GM23338 (cell line): ENCODE measurements at regions not wholly inside any gene's neighbourhood (a gene's known extent, or its start where the extent isn't known, plus 50 kb on each side); places are given as distances from the start of the nearest gene placed in this dataset.

Source experiments
- ATAC-seq: fragments of 200-7000 bp; cut with Tn5 transposase; 3 replicates; pipeline ENCODE4 v1.9.1; 2020
- DNase-seq: peaks from one replicate; pipeline ENCODE4 v3.0.0-alpha.2; 2015; ENCODE audit warnings: low spot score
- H2AFZ ChIP-seq: fragments of 200-600 bp; sonication (generic); 2 replicates; pipeline ENCODE4 v1.8.0; 2016; ENCODE audit warnings: antibody characterized with exemption, mild to moderate bottlenecking, moderate library complexity
- H3F3A ChIP-seq: fragments of 200-600 bp; sonication (generic); replicated peaks from 2 replicates; pipeline ENCODE4 v1.8.0; 2017; ENCODE audit warnings: antibody characterized with exemption, mixed run types, low read depth
- H3K27ac ChIP-seq: fragments of 200-600 bp; sonication (generic); 2 replicates; pipeline ENCODE4 v1.6.1; 2016; ENCODE audit warnings: low read depth
- H3K27me3 ChIP-seq: fragments of 200-600 bp; sonication (generic); 2 replicates; pipeline ENCODE4 v1.8.0; 2016; ENCODE audit warnings: mild to moderate bottlenecking, mixed run types, moderate library complexity; ENCODE audit not compliant: insufficient read depth
- H3K36me3 ChIP-seq: fragments of 200-600 bp; sonication (generic); 2 replicates; pipeline ENCODE4 v1.8.0; 2016; ENCODE audit warnings: mild to moderate bottlenecking; ENCODE audit not compliant: insufficient read depth
- H3K4me1 ChIP-seq: fragments of 200-600 bp; sonication (generic); 2 replicates; pipeline ENCODE4 v1.8.0; 2016; ENCODE audit warnings: mild to moderate bottlenecking, moderate library complexity; ENCODE audit not compliant: insufficient read depth
- H3K4me2 ChIP-seq: fragments of 200-600 bp; sonication (generic); 2 replicates; pipeline ENCODE4 v1.7.1; 2017; ENCODE audit warnings: mixed run types
- H3K4me3 ChIP-seq: fragments of 200-600 bp; sonication (generic); 2 replicates; pipeline ENCODE4 v1.6.1; 2016; ENCODE audit warnings: mixed run types
- H3K79me2 ChIP-seq: fragments of 200-600 bp; sonication (generic); replicated peaks from 2 replicates; pipeline ENCODE4 v1.8.0; 2017; ENCODE audit warnings: mild to moderate bottlenecking; ENCODE audit not compliant: insufficient read depth
- H3K9me2 ChIP-seq: fragments of 200-600 bp; sonication (generic); 2 replicates; pipeline ENCODE4 v1.8.0; 2017; ENCODE audit not compliant: insufficient read depth
- H4K20me1 ChIP-seq: fragments of 200-600 bp; sonication (generic); replicated peaks from 2 replicates; pipeline ENCODE4 v1.8.0; 2017; ENCODE audit warnings: mild to moderate bottlenecking; ENCODE audit not compliant: insufficient read depth
- H3K27ac Mint-ChIP-seq: 2 replicates; pipeline ENCODE4 v1.8.0; 2020; ENCODE audit warnings: inconsistent platforms, mild to moderate bottlenecking, moderate library complexity, mixed read lengths
- H3K27me3 Mint-ChIP-seq: 3 replicates; pipeline ENCODE4 v1.8.0; 2022; ENCODE audit warnings: low read depth, mild to moderate bottlenecking, moderate library complexity, mixed read lengths, inconsistent platforms; ENCODE audit not compliant: insufficient read depth, poor library complexity
- H3K36me3 Mint-ChIP-seq: 3 replicates; pipeline ENCODE4 v1.8.0; 2021; ENCODE audit warnings: low read depth, mild to moderate bottlenecking, inconsistent platforms, moderate library complexity, mixed read lengths
- H3K4me1 Mint-ChIP-seq: 3 replicates; pipeline ENCODE4 v1.8.0; 2020; ENCODE audit warnings: mild to moderate bottlenecking, inconsistent platforms, mixed read lengths
- H3K4me3 Mint-ChIP-seq: 3 replicates; pipeline ENCODE4 v1.8.0; 2021; ENCODE audit warnings: moderate library complexity, mild to moderate bottlenecking, inconsistent platforms, mixed read lengths
- H3K9me3 Mint-ChIP-seq: 3 replicates; pipeline ENCODE4 v1.8.0; 2020; ENCODE audit warnings: moderate library complexity, mild to moderate bottlenecking, inconsistent platforms, mixed read lengths
- CREB1 ChIP-seq: fragments of 250-450 bp; sonication (Bioruptor Pico); IDR thresholded peaks from 2 replicates; pipeline ENCODE4 v1.5.0; 2020; ENCODE audit warnings: low read depth, mild to moderate bottlenecking, moderate library complexity
- EZH2 ChIP-seq: fragments of 200-600 bp; sonication (generic); IDR thresholded peaks from one replicate; pipeline ENCODE4 v1.8.0; 2017; ENCODE audit warnings: antibody characterized with exemption, mild to moderate bottlenecking, low read depth; ENCODE audit not compliant: unreplicated experiment
- JUNB ChIP-seq: IDR thresholded peaks from one replicate; pipeline ENCODE4 v1.6.1; 2016; ENCODE audit warnings: antibody characterized with exemption; ENCODE audit not compliant: unreplicated experiment
- STAT1 ChIP-seq: IDR thresholded peaks from one replicate; pipeline ENCODE4 v1.6.1; 2016; ENCODE audit warnings: antibody characterized with exemption; ENCODE audit not compliant: unreplicated experiment
- ZNF114 ChIP-seq: fragments of 250-450 bp; sonication (Bioruptor Pico); IDR thresholded peaks from 2 replicates; pipeline ENCODE4 v1.5.0; 2020; ENCODE audit warnings: mild to moderate bottlenecking, moderate library complexity
- TF ChIP-seq, protein P1 (sequence below): fragments of 250-450 bp; sonication (Bioruptor Pico); IDR thresholded peaks from 2 replicates; pipeline ENCODE4 v1.5.0; 2020; ENCODE audit warnings: mild to moderate bottlenecking, moderate library complexity
- TF ChIP-seq, protein P2 (sequence below): IDR thresholded peaks from one replicate; pipeline ENCODE4 v1.6.1; 2018; ENCODE audit warnings: antibody characterized with exemption; ENCODE audit not compliant: unreplicated experiment
- TF ChIP-seq, protein P3 (sequence below): IDR thresholded peaks from 2 replicates; pipeline ENCODE4 v1.6.1; 2016; ENCODE audit warnings: antibody characterized with exemption

DNA sequence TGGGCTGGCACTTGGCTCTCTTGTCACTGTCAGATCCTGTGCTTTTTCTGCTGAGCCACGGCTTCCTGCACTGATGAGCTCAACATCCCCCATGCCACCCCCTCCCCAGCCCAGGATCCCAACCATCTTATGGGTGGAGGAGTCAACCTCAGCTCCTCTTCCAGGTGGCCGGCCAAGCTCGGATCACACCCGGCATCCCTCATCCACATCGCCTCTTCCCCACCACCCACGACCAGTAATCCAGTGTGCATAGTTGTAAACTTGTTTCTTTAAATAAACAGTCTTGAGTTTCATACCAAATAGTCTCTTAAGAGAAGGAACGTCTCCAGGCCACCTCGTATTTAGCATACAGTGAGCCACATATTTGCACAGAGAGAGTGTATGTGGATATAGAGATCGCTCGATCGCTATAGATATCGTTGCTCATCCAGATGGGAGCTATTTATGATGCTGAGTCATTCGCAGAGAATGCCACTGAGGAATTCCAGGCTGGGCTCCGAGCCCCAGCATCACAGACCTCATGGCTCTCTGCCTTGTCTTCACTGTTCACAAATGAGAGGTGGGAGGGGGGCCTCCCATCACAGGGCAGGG, 61.8 kb upstream of the CPLX2 start:
- peaks cover 9% of the 10 kb centered on the region for H3K27me3 Mint-ChIP-seq
- Histone ChIP-seq H3K4me2 (no peak overlapping the region), H3K4me1 (peaks cover 2% of the 10 kb centered on the region; the same call in 1 of the 2 replicates)

More for the DNA sequence above, 61.8 kb upstream of the CPLX2 start:
- H3K4me3 Mint-ChIP-seq, result no peak overlapping the region
- no peak overlapping the region for H3K27ac ChIP-seq
- no peaks in the 10 kb centered on the region for H3F3A ChIP-seq
- 0 out of 2 replicates have a peak overlapping the region, but pooled peaks have one; percentile 6 for H3K27ac Mint-ChIP-seq
- H3K36me3 ChIP-seq, result no peaks in the 10 kb centered on the region
- ATAC-seq (peak; percentile 57; the same call in 2 of the 3 replicates), DNase-seq (peak; percentile 53)
- no peak overlapping the region for H2AFZ ChIP-seq
- H3K9me2 ChIP-seq, result no peaks in the 10 kb centered on the region
- H3K9me3 Mint-ChIP-seq, result no peaks in the 10 kb centered on the region; the same call in 2 of the 3 replicates
- no peak overlapping the region for H3K4me3 ChIP-seq
- no peaks in the 10 kb centered on the region for H3K27me3 ChIP-seq
- no peaks in the 10 kb centered on the region for H3K79me2 ChIP-seq
- H3K36me3 Mint-ChIP-seq, result no peaks in the 10 kb centered on the region
- no peaks in the 10 kb centered on the region; the same call in 1 of the 2 replicates for H4K20me1 ChIP-seq
- H3K4me1 Mint-ChIP-seq, result peaks cover 18% of the 10 kb centered on the region
- TF ChIP-seq JUNB, result no peak
- TF ChIP-seq, protein P1, sequence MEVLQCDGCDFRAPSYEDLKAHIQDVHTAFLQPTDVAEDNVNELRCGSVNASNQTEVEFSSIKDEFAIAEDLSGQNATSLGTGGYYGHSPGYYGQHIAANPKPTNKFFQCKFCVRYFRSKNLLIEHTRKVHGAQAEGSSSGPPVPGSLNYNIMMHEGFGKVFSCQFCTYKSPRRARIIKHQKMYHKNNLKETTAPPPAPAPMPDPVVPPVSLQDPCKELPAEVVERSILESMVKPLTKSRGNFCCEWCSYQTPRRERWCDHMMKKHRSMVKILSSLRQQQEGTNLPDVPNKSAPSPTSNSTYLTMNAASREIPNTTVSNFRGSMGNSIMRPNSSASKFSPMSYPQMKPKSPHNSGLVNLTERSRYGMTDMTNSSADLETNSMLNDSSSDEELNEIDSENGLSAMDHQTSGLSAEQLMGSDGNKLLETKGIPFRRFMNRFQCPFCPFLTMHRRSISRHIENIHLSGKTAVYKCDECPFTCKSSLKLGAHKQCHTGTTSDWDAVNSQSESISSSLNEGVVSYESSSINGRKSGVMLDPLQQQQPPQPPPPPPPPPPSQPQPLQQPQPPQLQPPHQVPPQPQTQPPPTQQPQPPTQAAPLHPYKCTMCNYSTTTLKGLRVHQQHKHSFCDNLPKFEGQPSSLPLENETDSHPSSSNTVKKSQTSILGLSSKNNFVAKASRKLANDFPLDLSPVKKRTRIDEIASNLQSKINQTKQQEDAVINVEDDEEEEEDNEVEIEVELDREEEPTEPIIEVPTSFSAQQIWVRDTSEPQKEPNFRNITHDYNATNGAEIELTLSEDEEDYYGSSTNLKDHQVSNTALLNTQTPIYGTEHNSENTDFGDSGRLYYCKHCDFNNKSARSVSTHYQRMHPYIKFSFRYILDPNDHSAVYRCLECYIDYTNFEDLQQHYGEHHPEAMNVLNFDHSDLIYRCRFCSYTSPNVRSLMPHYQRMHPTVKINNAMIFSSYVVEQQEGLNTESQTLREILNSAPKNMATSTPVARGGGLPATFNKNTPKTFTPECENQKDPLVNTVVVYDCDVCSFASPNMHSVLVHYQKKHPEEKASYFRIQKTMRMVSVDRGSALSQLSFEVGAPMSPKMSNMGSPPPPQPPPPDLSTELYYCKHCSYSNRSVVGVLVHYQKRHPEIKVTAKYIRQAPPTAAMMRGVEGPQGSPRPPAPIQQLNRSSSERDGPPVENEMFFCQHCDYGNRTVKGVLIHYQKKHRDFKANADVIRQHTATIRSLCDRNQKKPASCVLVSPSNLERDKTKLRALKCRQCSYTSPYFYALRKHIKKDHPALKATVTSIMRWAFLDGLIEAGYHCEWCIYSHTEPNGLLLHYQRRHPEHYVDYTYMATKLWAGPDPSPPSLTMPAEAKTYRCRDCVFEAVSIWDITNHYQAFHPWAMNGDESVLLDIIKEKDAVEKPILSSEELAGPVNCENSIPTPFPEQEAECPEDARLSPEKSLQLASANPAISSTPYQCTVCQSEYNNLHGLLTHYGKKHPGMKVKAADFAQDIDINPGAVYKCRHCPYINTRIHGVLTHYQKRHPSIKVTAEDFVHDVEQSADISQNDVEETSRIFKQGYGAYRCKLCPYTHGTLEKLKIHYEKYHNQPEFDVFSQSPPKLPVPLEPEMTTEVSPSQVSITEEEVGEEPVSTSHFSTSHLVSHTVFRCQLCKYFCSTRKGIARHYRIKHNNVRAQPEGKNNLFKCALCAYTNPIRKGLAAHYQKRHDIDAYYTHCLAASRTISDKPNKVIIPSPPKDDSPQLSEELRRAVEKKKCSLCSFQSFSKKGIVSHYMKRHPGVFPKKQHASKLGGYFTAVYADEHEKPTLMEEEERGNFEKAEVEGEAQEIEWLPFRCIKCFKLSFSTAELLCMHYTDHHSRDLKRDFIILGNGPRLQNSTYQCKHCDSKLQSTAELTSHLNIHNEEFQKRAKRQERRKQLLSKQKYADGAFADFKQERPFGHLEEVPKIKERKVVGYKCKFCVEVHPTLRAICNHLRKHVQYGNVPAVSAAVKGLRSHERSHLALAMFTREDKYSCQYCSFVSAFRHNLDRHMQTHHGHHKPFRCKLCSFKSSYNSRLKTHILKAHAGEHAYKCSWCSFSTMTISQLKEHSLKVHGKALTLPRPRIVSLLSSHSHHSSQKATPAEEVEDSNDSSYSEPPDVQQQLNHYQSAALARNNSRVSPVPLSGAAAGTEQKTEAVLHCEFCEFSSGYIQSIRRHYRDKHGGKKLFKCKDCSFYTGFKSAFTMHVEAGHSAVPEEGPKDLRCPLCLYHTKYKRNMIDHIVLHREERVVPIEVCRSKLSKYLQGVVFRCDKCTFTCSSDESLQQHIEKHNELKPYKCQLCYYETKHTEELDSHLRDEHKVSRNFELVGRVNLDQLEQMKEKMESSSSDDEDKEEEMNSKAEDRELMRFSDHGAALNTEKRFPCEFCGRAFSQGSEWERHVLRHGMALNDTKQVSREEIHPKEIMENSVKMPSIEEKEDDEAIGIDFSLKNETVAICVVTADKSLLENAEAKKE (CRISPR knock-in tag), result no peak
- no peak for TF ChIP-seq ZNF114 (CRISPR knock-in tag)
- no peak for TF ChIP-seq EZH2
- TF ChIP-seq, protein P2, sequence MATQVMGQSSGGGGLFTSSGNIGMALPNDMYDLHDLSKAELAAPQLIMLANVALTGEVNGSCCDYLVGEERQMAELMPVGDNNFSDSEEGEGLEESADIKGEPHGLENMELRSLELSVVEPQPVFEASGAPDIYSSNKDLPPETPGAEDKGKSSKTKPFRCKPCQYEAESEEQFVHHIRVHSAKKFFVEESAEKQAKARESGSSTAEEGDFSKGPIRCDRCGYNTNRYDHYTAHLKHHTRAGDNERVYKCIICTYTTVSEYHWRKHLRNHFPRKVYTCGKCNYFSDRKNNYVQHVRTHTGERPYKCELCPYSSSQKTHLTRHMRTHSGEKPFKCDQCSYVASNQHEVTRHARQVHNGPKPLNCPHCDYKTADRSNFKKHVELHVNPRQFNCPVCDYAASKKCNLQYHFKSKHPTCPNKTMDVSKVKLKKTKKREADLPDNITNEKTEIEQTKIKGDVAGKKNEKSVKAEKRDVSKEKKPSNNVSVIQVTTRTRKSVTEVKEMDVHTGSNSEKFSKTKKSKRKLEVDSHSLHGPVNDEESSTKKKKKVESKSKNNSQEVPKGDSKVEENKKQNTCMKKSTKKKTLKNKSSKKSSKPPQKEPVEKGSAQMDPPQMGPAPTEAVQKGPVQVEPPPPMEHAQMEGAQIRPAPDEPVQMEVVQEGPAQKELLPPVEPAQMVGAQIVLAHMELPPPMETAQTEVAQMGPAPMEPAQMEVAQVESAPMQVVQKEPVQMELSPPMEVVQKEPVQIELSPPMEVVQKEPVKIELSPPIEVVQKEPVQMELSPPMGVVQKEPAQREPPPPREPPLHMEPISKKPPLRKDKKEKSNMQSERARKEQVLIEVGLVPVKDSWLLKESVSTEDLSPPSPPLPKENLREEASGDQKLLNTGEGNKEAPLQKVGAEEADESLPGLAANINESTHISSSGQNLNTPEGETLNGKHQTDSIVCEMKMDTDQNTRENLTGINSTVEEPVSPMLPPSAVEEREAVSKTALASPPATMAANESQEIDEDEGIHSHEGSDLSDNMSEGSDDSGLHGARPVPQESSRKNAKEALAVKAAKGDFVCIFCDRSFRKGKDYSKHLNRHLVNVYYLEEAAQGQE, result no peak
- no peak for TF ChIP-seq STAT1
- no peak for TF ChIP-seq CREB1 (CRISPR knock-in tag)
- TF ChIP-seq, protein P3, sequence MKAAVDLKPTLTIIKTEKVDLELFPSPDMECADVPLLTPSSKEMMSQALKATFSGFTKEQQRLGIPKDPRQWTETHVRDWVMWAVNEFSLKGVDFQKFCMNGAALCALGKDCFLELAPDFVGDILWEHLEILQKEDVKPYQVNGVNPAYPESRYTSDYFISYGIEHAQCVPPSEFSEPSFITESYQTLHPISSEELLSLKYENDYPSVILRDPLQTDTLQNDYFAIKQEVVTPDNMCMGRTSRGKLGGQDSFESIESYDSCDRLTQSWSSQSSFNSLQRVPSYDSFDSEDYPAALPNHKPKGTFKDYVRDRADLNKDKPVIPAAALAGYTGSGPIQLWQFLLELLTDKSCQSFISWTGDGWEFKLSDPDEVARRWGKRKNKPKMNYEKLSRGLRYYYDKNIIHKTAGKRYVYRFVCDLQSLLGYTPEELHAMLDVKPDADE, result no peak
